ENCODE measurements at regions not wholly inside any gene's neighbourhood (a gene's known extent, or its start where the extent isn't known, plus 50 kb on each side); places are given as distances from the start of the nearest gene placed in this dataset.

GRCh38 chr1:4068076-4068475 is 168.0 kb upstream of the C1orf174 start:
- H3K4me1 ChIP-seq: no peaks in the 10 kb centered on the region
- H3K9me3 ChIP-seq (ENCODE audit: control insufficient read depth, low read length): no peaks in the 10 kb centered on the region
- no peak for TF ChIP-seq CTCF (IDR thresholded peaks at IDR 0.05)

GRCh38 chr1:4071653-4072052 is 171.6 kb upstream of the C1orf174 start:
- no peaks in the 10 kb centered on the region for H3K36me3 ChIP-seq (ENCODE audit: control insufficient read depth, insufficient read depth, low read length)

More at GRCh38 chr1:4068076-4068475, 168.0 kb upstream of the C1orf174 start:
- Histone ChIP-seq H3K79me2 (no peaks in the 10 kb centered on the region), H3K4me2 (ENCODE audit: low read length) (no peak overlapping the region), H3K27me3 (ENCODE audit: control insufficient read depth, insufficient read depth, low read length) (peaks cover 6% of the 10 kb centered on the region), H2AFZ (no peak overlapping the region), H3K27ac (no peak overlapping the region), H3K9ac (no peak overlapping the region), H3K36me3 (ENCODE audit: control insufficient read depth, insufficient read depth, low read length) (no peaks in the 10 kb centered on the region), H3K4me3 (ENCODE audit: low read depth, low read length) (no peak overlapping the region)

GRCh38 chr1:4072481-4073153 is 172.5 kb upstream of the C1orf174 start:
- no peaks in the 10 kb centered on the region for H3K9me3 ChIP-seq (ENCODE audit: control insufficient read depth, low read length)
- no peaks in the 10 kb centered on the region for H3K4me1 ChIP-seq
- H3K27me3 ChIP-seq (ENCODE audit: control insufficient read depth, insufficient read depth, low read length): peaks cover 6% of the 10 kb centered on the region
- H3K4me3 ChIP-seq (ENCODE audit: low read depth, low read length): no peak overlapping the region
- H2AFZ ChIP-seq: no peak overlapping the region
- no peaks in the 10 kb centered on the region for H3K36me3 ChIP-seq (ENCODE audit: control insufficient read depth, insufficient read depth, low read length)
- TF ChIP-seq CTCF (IDR thresholded peaks at IDR 0.05): no peak
- no peak overlapping the region for H3K4me2 ChIP-seq (ENCODE audit: low read length)
- H3K9ac ChIP-seq: no peak overlapping the region
- no peaks in the 10 kb centered on the region for H3K79me2 ChIP-seq
- no peak overlapping the region for H3K27ac ChIP-seq

More at GRCh38 chr1:4071653-4072052, 171.6 kb upstream of the C1orf174 start:
- Histone ChIP-seq H3K27ac (no peak overlapping the region), H3K9ac (no peak overlapping the region), H3K79me2 (no peaks in the 10 kb centered on the region), H2AFZ (no peak overlapping the region), H3K27me3 (ENCODE audit: control insufficient read depth, insufficient read depth, low read length) (peaks cover 6% of the 10 kb centered on the region), H3K4me1 (no peaks in the 10 kb centered on the region), H3K4me2 (ENCODE audit: low read length) (no peak overlapping the region), H3K4me3 (ENCODE audit: low read depth, low read length) (no peak overlapping the region), H3K9me3 (ENCODE audit: control insufficient read depth, low read length) (no peaks in the 10 kb centered on the region)
- no peak for TF ChIP-seq CTCF (IDR thresholded peaks at IDR 0.05)

- no peaks in the 10 kb centered on the region for H3K9me3 ChIP-seq (ENCODE audit: control insufficient read depth, low read length)
- H3K27ac ChIP-seq: no peak overlapping the region
- H3K4me3 ChIP-seq (ENCODE audit: low read depth, low read length): no peak overlapping the region
- H3K4me2 ChIP-seq (ENCODE audit: low read length): no peak overlapping the region
- H3K79me2 ChIP-seq: no peaks in the 10 kb centered on the region
- H3K27me3 ChIP-seq (ENCODE audit: control insufficient read depth, insufficient read depth, low read length): peaks cover 6% of the 10 kb centered on the region
- no peaks in the 10 kb centered on the region for H3K4me1 ChIP-seq
- no peak for TF ChIP-seq CTCF (IDR thresholded peaks at IDR 0.05)
- no peak overlapping the region for H2AFZ ChIP-seq
- H3K36me3 ChIP-seq (ENCODE audit: control insufficient read depth, insufficient read depth, low read length): no peaks in the 10 kb centered on the region
- H3K9ac ChIP-seq: no peak overlapping the region
Measured at GRCh38 chr1:4075436-4076225, 175.6 kb upstream of the C1orf174 start.

All from parathyroid adenoma (tissue), 2 donors.